K562 (cell line): ENCODE measurements at regions not wholly inside any gene's neighbourhood (a gene's known extent, or its start where the extent isn't known, plus 50 kb on each side); places are given as distances from the start of the nearest gene placed in this dataset.

Experiments
- ATAC-seq: fragments of 200-7000 bp; cut with Tn5 transposase; 3 replicates; pipeline ENCODE4 v1.9.1; 2020; ENCODE audit warnings: moderate library complexity
- BruUV-seq: library from RNA; stranded (reverse); fragments of 400-500 nt; replicated peaks from 2 replicates; lab custom pipeline; 2021; lab: Mats Ljungman, UMichigan
- CTCF ChIA-PET: fragments of 300-600 bp; formaldehyde crosslinking; extraction: SDS; loops from one replicate; lab custom pipeline; 2021; ENCODE audit warnings: low intra/inter-chr PET ratio; lab: Yijun Ruan, JAX
- POLR2A ChIA-PET: fragments of 300-600, 350-650 bp; sonication (Branson Sonifier 250); formaldehyde crosslinking; extraction: SDS; loops from one replicate; lab custom pipeline; 2021; ENCODE audit warnings: antibody characterized with exemption, inconsistent platforms; lab: Yijun Ruan, JAX
- DNase-seq, 4 experiments: peaks; one replicate each; pipeline versions ENCODE4 v3.0.0 to v3.0.0-alpha.2; 2011 to 2018; ENCODE audit warnings: low spot score in 3 of 4, mixed read lengths in 3 of 4; ENCODE audit errors: extremely low read depth in 1 of 4
- FAIRE-seq: peaks from 2 replicates; lab custom pipeline; 2011; peaks lifted over from hg19 to GRCh38; lab: Jason Lieb, UNC
- H2AFZ ChIP-seq: 2 replicates; pipeline ENCODE4 v1.6.0; 2011; ENCODE audit warnings: low read depth, low read length, control low read depth, inconsistent platforms
- H3K27ac ChIP-seq: fragments of 200-600 bp; 3 replicates; pipeline ENCODE4 v1.8.0; 2011; ENCODE audit warnings: low read depth, mild to moderate bottlenecking, control low read depth, inconsistent platforms, low read length, moderate library complexity, mixed read lengths; ENCODE audit errors: extremely low read depth
- H3K27me3 ChIP-seq, 2 experiments: fragments of 300-600 bp in 1 of 2; 2 replicates in 1 of 2; 3 replicates in 1 of 2; pipeline versions ENCODE4 v1.6.0 to v1.8.0; 2011; ENCODE audit warnings: inconsistent platforms in 2 of 2, low read length in 2 of 2, mild to moderate bottlenecking in 1 of 2, mixed read lengths in 1 of 2, moderate library complexity in 1 of 2; ENCODE audit not compliant: control insufficient read depth in 2 of 2, insufficient read depth in 2 of 2
- H3K36me3 ChIP-seq: fragments of 300-600 bp; 3 replicates; pipeline ENCODE4 v1.8.0; 2011; ENCODE audit warnings: mild to moderate bottlenecking, low read length, inconsistent platforms; ENCODE audit not compliant: control insufficient read depth, insufficient read depth
- H3K4me1 ChIP-seq, 2 experiments: fragments of 200-600 bp in 1 of 2; replicated peaks in 1 of 2; 2 replicates in 1 of 2; 3 replicates in 1 of 2; pipeline versions ENCODE4 v1.5.1 to v1.8.0; 2011; ENCODE audit warnings: inconsistent platforms in 2 of 2, low read length in 2 of 2, mild to moderate bottlenecking in 1 of 2, mixed read lengths in 1 of 2, moderate library complexity in 1 of 2; ENCODE audit not compliant: control insufficient read depth in 2 of 2, insufficient read depth in 2 of 2
- H3K4me2 ChIP-seq: 2 replicates; pipeline ENCODE4 v1.6.1; 2011; ENCODE audit warnings: low read length, control low read depth, inconsistent platforms, mixed read lengths; ENCODE audit not compliant: insufficient read depth
- H3K4me3 ChIP-seq: fragments of 200-600 bp; sonication (generic), shearing (Covaris generic); 2 replicates; pipeline ENCODE4 v1.5.1; 2016; ENCODE audit warnings: control low read depth, inconsistent platforms
- H3K79me2 ChIP-seq: fragments of 200-600 bp; 3 replicates; pipeline ENCODE4 v1.8.0; 2011; ENCODE audit warnings: low read length, inconsistent platforms; ENCODE audit not compliant: control insufficient read depth, insufficient read depth
- H3K9ac ChIP-seq, 2 experiments: 2 replicates each; pipeline versions ENCODE4 v1.6.0 to v1.6.1; 2011; ENCODE audit warnings: low read depth in 2 of 2, low read length in 2 of 2, control low read depth in 1 of 2, inconsistent platforms in 1 of 2, mild to moderate bottlenecking in 1 of 2, mixed read lengths in 1 of 2; ENCODE audit not compliant: insufficient read depth in 1 of 2
- H3K9me1 ChIP-seq: one replicate; pipeline ENCODE4 v1.6.0; 2011; ENCODE audit warnings: inconsistent platforms, mild to moderate bottlenecking, low read length, moderate library complexity; ENCODE audit not compliant: control insufficient read depth, insufficient read depth
- H3K9me3 ChIP-seq: replicated peaks from 2 replicates; pipeline ENCODE4 v1.5.1; 2011; ENCODE audit warnings: low read depth, low read length, inconsistent platforms; ENCODE audit not compliant: control insufficient read depth, insufficient read depth
- H4K20me1 ChIP-seq: replicated peaks from 2 replicates; pipeline ENCODE4 v1.6.1; 2011; ENCODE audit warnings: low read length, inconsistent platforms, mixed read lengths; ENCODE audit not compliant: control insufficient read depth, insufficient read depth
- ATF6 ChIP-seq: sonication (generic); formaldehyde crosslinking; IDR thresholded peaks from 2 replicates; pipeline ENCODE4 v1.4.0; 2020; ENCODE audit warnings: mild to moderate bottlenecking, missing genetic modification reagents
- HIVEP1 ChIP-seq: fragments of 250-450 bp; sonication (Bioruptor Pico); IDR thresholded peaks from 2 replicates; pipeline ENCODE4 v1.4.0; 2020; ENCODE audit warnings: mild to moderate bottlenecking
- ILF3 ChIP-seq: fragments of 450-650 bp; IDR thresholded peaks from 2 replicates; pipeline ENCODE4 v1.6.1; 2018; ENCODE audit warnings: antibody characterized with exemption, mild to moderate bottlenecking, moderate library complexity, borderline replicate concordance
- KLF16 ChIP-seq: IDR thresholded peaks from 2 replicates; pipeline ENCODE4 v1.6.1; 2016; ENCODE audit warnings: antibody characterized with exemption
- PHF8 ChIP-seq: fragments of 200-600 bp; sonication (generic); IDR thresholded peaks from 2 replicates; pipeline ENCODE4 v1.6.1; 2012; ENCODE audit warnings: mixed run types, mild to moderate bottlenecking, inconsistent platforms, low read length, moderate library complexity, borderline replicate concordance
- RBM39 ChIP-seq: fragments of 200-400 bp; formaldehyde crosslinking; optimal IDR thresholded peaks from 2 replicates; pipeline ENCODE3; 2018; ENCODE audit warnings: low read depth, low read length
- RNF219 ChIP-seq: fragments of 250-450 bp; sonication (Bioruptor Pico); IDR thresholded peaks from 2 replicates; pipeline ENCODE4 v1.5.0; 2022; ENCODE audit warnings: mild to moderate bottlenecking
- SRSF1 ChIP-seq: fragments of 200-400 bp; formaldehyde crosslinking; IDR thresholded peaks from 2 replicates; pipeline ENCODE4 v1.6.1; 2017; ENCODE audit warnings: mild to moderate bottlenecking, low read depth, low read length, moderate library complexity
- THAP12 ChIP-seq: fragments of 250-450 bp; sonication (Bioruptor Pico); IDR thresholded peaks from 2 replicates; pipeline ENCODE4 v1.9.0; 2021; ENCODE audit warnings: mild to moderate bottlenecking, inconsistent platforms
- ZFP30 ChIP-seq: fragments of 250-450 bp; sonication (Bioruptor Pico); IDR thresholded peaks from 2 replicates; pipeline ENCODE4 v1.8.0; 2022; ENCODE audit warnings: moderate library complexity, mild to moderate bottlenecking, inconsistent platforms, borderline replicate concordance
- ZNF436 ChIP-seq: fragments of 250-450, 450-650 bp; sonication (Bioruptor Pico); formaldehyde crosslinking; IDR thresholded peaks from 2 replicates; pipeline ENCODE4 v1.7.0; 2020; ENCODE audit warnings: mild to moderate bottlenecking
- ZNF551 ChIP-seq: fragments of 250-450 bp; sonication (Bioruptor Pico); IDR thresholded peaks from 2 replicates; pipeline ENCODE4 v1.5.0; 2021; ENCODE audit warnings: mild to moderate bottlenecking, moderate library complexity
- WGBS: fragments of 100-300 bp; shearing (Covaris generic); methylation state at CpG from one replicate; pipeline ENCODE4 v1.1.6; 2016; ENCODE audit warnings: low coverage, mixed read lengths; ENCODE audit not compliant: insufficient coverage; ENCODE audit errors: missing lambda C conversion rate; 5-methylcytosine and 5-hydroxymethylcytosine counted together
- in situ Hi-C: fragments of 300-500 bp; cut with MboI; formaldehyde crosslinking; loops from 4 replicates; pipeline ENCODE4 v1.15.0; 2018; ENCODE audit warnings: inconsistent platforms, mixed read lengths
- intact Hi-C: fragments of 100-400 bp; cut with micrococcal nuclease; formaldehyde crosslinking; loops from 2 replicates; pipeline ENCODE4 v1.14.2; 2022

GRCh38 chr9:115596746-115597080 is 478.8 kb upstream of the TNC start:
- no peaks in the 10 kb centered on the region for H3K9me3 ChIP-seq
- ATAC-seq (no peak), DNase-seq (no peak), FAIRE-seq (no peak)
- CTCF ChIA-PET = no interaction called here
- H3K79me2 ChIP-seq = no peaks in the 10 kb centered on the region
- no peak overlapping the region for H3K4me3 ChIP-seq
- H3K36me3 ChIP-seq = no peaks in the 10 kb centered on the region
- H4K20me1 ChIP-seq = no peaks in the 10 kb centered on the region
- H2AFZ ChIP-seq = no peak overlapping the region
- no TSS peak for BruUV-seq
- no peaks in the 10 kb centered on the region for H3K9me1 ChIP-seq
- H3K27ac ChIP-seq = no peak overlapping the region
- in situ Hi-C loops (no loop called here), intact Hi-C loops (loop anchor here (10.0 kb wide), 1 partner anchor 912 kb away; the partner anchor contains the start of gene TEX48)
- POLR2A ChIA-PET = no interaction called here
- no peak overlapping the region for H3K9ac ChIP-seq
- no peak for TF ChIP-seq ILF3
- no peak for TF ChIP-seq KLF16
- TF ChIP-seq RBM39 = no peak
- TF ChIP-seq SRSF1 = no peak
- TF ChIP-seq ZFP30 (CRISPR knock-in tag) = no peak
- no peak for TF ChIP-seq THAP12 (CRISPR knock-in tag)
- TF ChIP-seq RNF219 (CRISPR knock-in tag) = no peak
- no peak for TF ChIP-seq ZNF551
- TF ChIP-seq PHF8 = no peak
- no peak for TF ChIP-seq HIVEP1 (CRISPR knock-in tag)
- TF ChIP-seq ATF6 = no peak
- no peak for TF ChIP-seq ZNF436 (CRISPR knock-in tag)
- no peak overlapping the region for H3K4me2 ChIP-seq
- no peaks in the 10 kb centered on the region for H3K27me3 ChIP-seq
- no peaks in the 10 kb centered on the region for H3K4me1 ChIP-seq
- WGBS = 3% methylated on average over 4 of the region's 4 CpGs
